Thyroid gland (tissue), 4 donors: ENCODE measurements at regions not wholly inside any gene's neighbourhood (a gene's known extent, or its start where the extent isn't known, plus 50 kb on each side); places are given as distances from the start of the nearest gene placed in this dataset.

ENCODE experiments used
- DNase-seq, 2 donors: peaks; one replicate each; pipeline ENCODE4 v3.0.0-alpha.2; 2019
- H3K27ac ChIP-seq, 3 donors: fragments of 200-600 bp; sonication (generic); 1 replicate in 2 of 3; 2 replicates in 1 of 3; pipeline ENCODE4 v1.5.1; 2016 to 2019; ENCODE audit warnings: mild to moderate bottlenecking in 1 of 3, moderate library complexity in 1 of 3
- H3K27me3 ChIP-seq: fragments of 200-600 bp; sonication (generic); one replicate; pipeline ENCODE4 v1.5.1; 2019
- H3K36me3 ChIP-seq, 2 donors: fragments of 200-600 bp; sonication (generic); one replicate each; pipeline ENCODE4 v1.5.1; 2016 to 2019
- H3K4me1 ChIP-seq, 2 donors: fragments of 200-600 bp; sonication (generic); one replicate each; pipeline ENCODE4 v1.5.1; 2017 to 2019
- H3K4me3 ChIP-seq, 3 donors: fragments of 200-600 bp; sonication (generic); replicated peaks in 1 of 3; 1 replicate in 2 of 3; 2 replicates in 1 of 3; pipeline ENCODE4 v1.5.1; 2016; ENCODE audit warnings: mild to moderate bottlenecking in 1 of 3
- H3K9me3 ChIP-seq: fragments of 200-600 bp; sonication (generic); one replicate; pipeline ENCODE4 v1.5.1; 2017
- CTCF ChIP-seq, 6 experiments: fragments of 200-600 bp in 3 of 6; fragments of 450-650 bp in 3 of 6; sonication (generic) in 3 of 6; IDR thresholded peaks; one replicate each; pipeline ENCODE4 v1.5.1; 2016 to 2019; ENCODE audit warnings: antibody characterized with exemption in 6 of 6, mild to moderate bottlenecking in 2 of 6, inconsistent platforms in 1 of 6, moderate library complexity in 1 of 6
- POLR2A ChIP-seq, 2 donors: fragments of 450-650 bp; IDR thresholded peaks; one replicate each; pipeline ENCODE4 v1.6.1; 2017; ENCODE audit warnings: antibody characterized with exemption in 2 of 2, mild to moderate bottlenecking in 2 of 2, moderate library complexity in 1 of 2
- WGBS, 2 donors: methylation state at CpG; one replicate each; pipeline ENCODE4 v1.1.5; 2017; 5-methylcytosine and 5-hydroxymethylcytosine counted together
- intact Hi-C: fragments of 100-400 bp; cut with DNase I; formaldehyde crosslinking; loops from one replicate; pipeline ENCODE4 v1.15.1; 2023

- intact Hi-C loops = no loop called here
- H3K27ac ChIP-seq = no peak overlapping the region
- no peaks in the 10 kb centered on the region for H3K27me3 ChIP-seq
- no peak for DNase-seq
- no peaks in the 10 kb centered on the region for H3K36me3 ChIP-seq
- TF ChIP-seq POLR2A (IDR thresholded peaks at IDR 0.05) = no peak
- TF ChIP-seq CTCF (IDR thresholded peaks at IDR 0.05) = no peak
- no peaks in the 10 kb centered on the region for H3K4me1 ChIP-seq
- 50 to 67% methylated on average over 1 of the region's 1 CpG for WGBS, 2 donors
- no peaks in the 10 kb centered on the region for H3K9me3 ChIP-seq
- H3K4me3 ChIP-seq = no peak overlapping the region
Observed at GRCh38 chr12:61891632-61892031, 368.6 kb upstream of the USP15 start.

GRCh38 chr12:61894168-61894567 lies 366.0 kb upstream of the USP15 start:
- H3K27me3 ChIP-seq = no peaks in the 10 kb centered on the region
- H3K9me3 ChIP-seq = no peaks in the 10 kb centered on the region
- TF ChIP-seq CTCF (IDR thresholded peaks at IDR 0.05) (no peak), POLR2A (IDR thresholded peaks at IDR 0.05) (no peak)
- intact Hi-C loops = no loop called here
- H3K36me3 ChIP-seq = no peaks in the 10 kb centered on the region
- no peaks in the 10 kb centered on the region for H3K4me1 ChIP-seq
- DNase-seq = no peak
- H3K27ac ChIP-seq = no peak overlapping the region
- no peak overlapping the region for H3K4me3 ChIP-seq
- WGBS, 2 donors = 77 to 89% methylated on average over 1 of the region's 1 CpG

GRCh38 chr12:61896436-61896835 lies 363.8 kb upstream of the USP15 start:
- no peak overlapping the region for H3K27ac ChIP-seq
- H3K27me3 ChIP-seq = no peaks in the 10 kb centered on the region
- H3K36me3 ChIP-seq = no peaks in the 10 kb centered on the region
- H3K4me1 ChIP-seq = no peaks in the 10 kb centered on the region
- H3K4me3 ChIP-seq = no peak overlapping the region
- no peaks in the 10 kb centered on the region for H3K9me3 ChIP-seq
- intact Hi-C loops = no loop called here
- TF ChIP-seq POLR2A (IDR thresholded peaks at IDR 0.05) (no peak), CTCF (IDR thresholded peaks at IDR 0.05) (no peak)
- DNase-seq = no peak

- no peak for TF ChIP-seq CTCF (IDR thresholded peaks at IDR 0.05)
- TF ChIP-seq POLR2A (IDR thresholded peaks at IDR 0.05) = no peak
- 91 to 95% methylated on average over 1 of the region's 1 CpG for WGBS, 2 donors
- no peak for DNase-seq
Observed at GRCh38 chr12:61902403-61902802, 357.8 kb upstream of the USP15 start.

GRCh38 chr12:61911113-61911512 lies 349.1 kb upstream of the USP15 start:
- 42 to 62% methylated on average over 2 of the region's 2 CpGs for WGBS, 2 donors
- no peaks in the 10 kb centered on the region for H3K9me3 ChIP-seq
- H3K27ac ChIP-seq = no peak overlapping the region
- no peak for DNase-seq
- no peaks in the 10 kb centered on the region for H3K36me3 ChIP-seq
- intact Hi-C loops = no loop called here
- TF ChIP-seq POLR2A (IDR thresholded peaks at IDR 0.05) (no peak), CTCF (IDR thresholded peaks at IDR 0.05) (no peak)
- H3K4me3 ChIP-seq = no peak overlapping the region
- H3K4me1 ChIP-seq = no peaks in the 10 kb centered on the region
- no peaks in the 10 kb centered on the region for H3K27me3 ChIP-seq

More at GRCh38 chr12:61902403-61902802, 357.8 kb upstream of the USP15 start:
- H3K9me3 ChIP-seq = no peaks in the 10 kb centered on the region
- no peaks in the 10 kb centered on the region for H3K36me3 ChIP-seq
- H3K4me3 ChIP-seq = no peak overlapping the region
- intact Hi-C loops = no loop called here
- no peaks in the 10 kb centered on the region for H3K27me3 ChIP-seq
- no peaks in the 10 kb centered on the region for H3K4me1 ChIP-seq
- H3K27ac ChIP-seq = no peak overlapping the region
